Lower lobe of right lung (tissue), 2 donors: ENCODE measurements at regions not wholly inside any gene's neighbourhood (a gene's known extent, or its start where the extent isn't known, plus 50 kb on each side); places are given as distances from the start of the nearest gene placed in this dataset.
"Not testable (repeated sequence)": the region's sequence is repeated elsewhere in the genome, so short reads cannot be mapped to it uniquely, and the experiment has no call there.

Experiments
- ATAC-seq, 2 donors: fragments of 200-7000 bp; cut with Tn5 transposase; one replicate each; pipeline ENCODE4 v1.9.1; 2020 to 2022; ENCODE audit warnings: mild to moderate bottlenecking in 2 of 2, moderate library complexity in 2 of 2
- DNase-seq: peaks from one replicate; pipeline ENCODE4 v3.0.0-alpha.2; 2020
- H3K27ac ChIP-seq: fragments of 200-600 bp; one replicate; pipeline ENCODE4 v1.8.0; 2022
- H3K27me3 ChIP-seq: fragments of 200-600 bp; one replicate; pipeline ENCODE4 v1.8.0; 2022; ENCODE audit warnings: low read depth
- H3K36me3 ChIP-seq: fragments of 200-600 bp; one replicate; pipeline ENCODE4 v1.8.0; 2022; ENCODE audit warnings: mild to moderate bottlenecking
- H3K4me1 ChIP-seq: fragments of 200-600 bp; one replicate; pipeline ENCODE4 v1.8.0; 2022
- H3K4me3 ChIP-seq: fragments of 200-600 bp; one replicate; pipeline ENCODE4 v1.8.0; 2022; ENCODE audit warnings: mild to moderate bottlenecking
- H3K9me3 ChIP-seq: fragments of 200-600 bp; one replicate; pipeline ENCODE4 v1.8.0; 2022
- intact Hi-C: fragments of 100-400 bp; cut with DNase I; formaldehyde crosslinking; loops from one replicate; pipeline ENCODE4 v1.11.0; 2022
- TF ChIP-seq, protein P1 (sequence below): fragments of 200-600 bp; IDR thresholded peaks from one replicate; pipeline ENCODE4 v1.8.0; 2022; ENCODE audit warnings: antibody characterized with exemption, mild to moderate bottlenecking
- donor health status: DM: no; HTN: yes; CAD: no; lungs with severe emphysema.

DNA sequence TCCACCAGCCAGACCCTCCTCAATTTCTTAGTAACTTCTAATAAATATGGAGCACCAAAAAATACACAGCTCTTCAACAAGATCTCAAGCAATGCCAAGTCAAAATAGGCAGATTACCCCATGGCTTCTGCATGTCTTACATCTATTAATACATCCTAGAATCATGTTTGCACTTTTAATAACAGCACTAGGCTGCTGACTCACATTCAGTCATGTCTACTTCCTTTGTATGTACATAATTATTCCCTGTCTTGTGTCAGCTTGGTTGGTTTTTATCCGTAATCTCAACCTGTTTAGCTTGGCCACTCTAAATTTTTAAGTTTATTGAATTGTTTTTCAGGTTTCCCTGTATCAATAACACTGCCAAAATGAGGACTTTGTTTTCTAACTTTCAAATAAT, 420.1 kb upstream of the ACVR2A start:
- ATAC-seq: no peak
- Histone ChIP-seq H3K27me3 (no peaks in the 10 kb centered on the region), H3K36me3 (no peaks in the 10 kb centered on the region), H3K4me1 (no peaks in the 10 kb centered on the region), H3K9me3 (no peaks in the 10 kb centered on the region), H3K27ac (no peak overlapping the region), H3K4me3 (no peak overlapping the region)
- intact Hi-C loops: no loop called here
- DNase-seq: no peak
- TF ChIP-seq, protein P1, sequence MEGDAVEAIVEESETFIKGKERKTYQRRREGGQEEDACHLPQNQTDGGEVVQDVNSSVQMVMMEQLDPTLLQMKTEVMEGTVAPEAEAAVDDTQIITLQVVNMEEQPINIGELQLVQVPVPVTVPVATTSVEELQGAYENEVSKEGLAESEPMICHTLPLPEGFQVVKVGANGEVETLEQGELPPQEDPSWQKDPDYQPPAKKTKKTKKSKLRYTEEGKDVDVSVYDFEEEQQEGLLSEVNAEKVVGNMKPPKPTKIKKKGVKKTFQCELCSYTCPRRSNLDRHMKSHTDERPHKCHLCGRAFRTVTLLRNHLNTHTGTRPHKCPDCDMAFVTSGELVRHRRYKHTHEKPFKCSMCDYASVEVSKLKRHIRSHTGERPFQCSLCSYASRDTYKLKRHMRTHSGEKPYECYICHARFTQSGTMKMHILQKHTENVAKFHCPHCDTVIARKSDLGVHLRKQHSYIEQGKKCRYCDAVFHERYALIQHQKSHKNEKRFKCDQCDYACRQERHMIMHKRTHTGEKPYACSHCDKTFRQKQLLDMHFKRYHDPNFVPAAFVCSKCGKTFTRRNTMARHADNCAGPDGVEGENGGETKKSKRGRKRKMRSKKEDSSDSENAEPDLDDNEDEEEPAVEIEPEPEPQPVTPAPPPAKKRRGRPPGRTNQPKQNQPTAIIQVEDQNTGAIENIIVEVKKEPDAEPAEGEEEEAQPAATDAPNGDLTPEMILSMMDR: no peak

DNA sequence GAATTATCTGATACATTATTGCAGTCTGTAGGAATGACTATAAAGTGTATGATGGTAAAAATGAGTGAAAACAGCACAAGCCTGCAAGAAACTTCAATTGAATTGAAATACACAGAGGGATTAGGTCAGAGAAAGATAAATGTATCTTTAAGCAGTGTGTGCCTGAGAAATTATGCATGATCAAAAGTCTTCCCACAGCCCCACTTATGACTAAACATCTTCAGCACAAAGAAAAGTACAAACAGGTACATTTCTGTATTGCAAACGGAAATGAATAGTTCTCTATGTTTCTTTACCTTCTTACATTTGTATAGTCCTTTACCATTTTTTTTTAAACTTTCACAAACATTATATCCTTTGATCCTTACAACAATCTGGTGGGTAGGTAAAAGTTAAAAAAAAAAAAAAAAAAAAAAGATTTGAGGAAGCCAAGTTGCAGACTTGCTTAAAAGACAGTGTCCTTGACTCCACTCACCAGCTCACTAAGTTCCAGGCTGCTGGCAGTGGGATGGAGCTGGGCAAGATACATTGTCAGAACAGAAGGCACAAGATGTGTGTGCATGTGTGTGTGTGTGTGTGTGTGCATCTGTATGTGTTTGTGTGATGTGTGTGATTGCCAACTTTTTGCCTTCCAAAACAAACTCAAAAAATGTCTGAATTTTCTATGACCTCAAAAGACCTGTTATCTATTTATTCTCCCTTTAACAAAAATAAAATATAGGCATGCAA, 423.7 kb upstream of the ACVR2A start:
- H3K27ac ChIP-seq: no peak overlapping the region
- no peaks in the 10 kb centered on the region for H3K9me3 ChIP-seq
- H3K4me1 ChIP-seq: no peaks in the 10 kb centered on the region
- intact Hi-C loops: no loop called here
- no peaks in the 10 kb centered on the region for H3K36me3 ChIP-seq
- H3K27me3 ChIP-seq: no peaks in the 10 kb centered on the region
- TF ChIP-seq, protein P1: no peak
- no peak for ATAC-seq
- H3K4me3 ChIP-seq: no peak overlapping the region
- no peak for DNase-seq

DNA sequence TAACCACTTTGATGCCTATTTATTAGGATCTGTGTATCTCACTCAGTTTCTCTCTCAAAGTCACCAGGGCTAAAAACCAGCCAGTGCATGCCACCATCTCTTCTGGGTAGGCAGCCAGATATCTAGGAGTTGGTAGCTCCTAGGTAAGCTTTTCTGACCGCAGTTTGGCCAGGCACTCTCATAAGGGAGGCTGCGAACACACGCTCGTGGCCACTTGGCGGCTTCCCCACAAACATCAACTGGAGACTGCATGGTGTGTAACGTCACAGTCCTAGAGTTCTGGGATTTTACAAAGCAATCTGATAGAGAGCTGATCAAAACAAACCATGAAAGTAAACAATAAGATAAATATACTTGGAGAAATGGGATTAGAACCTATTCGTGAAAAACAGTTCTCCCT, 424.3 kb upstream of the ACVR2A start:
- intact Hi-C loops: no loop called here
- TF ChIP-seq, protein P1: no peak
- DNase-seq: no peak
- Histone ChIP-seq H3K9me3 (no peaks in the 10 kb centered on the region), H3K36me3 (no peaks in the 10 kb centered on the region), H3K27me3 (no peaks in the 10 kb centered on the region), H3K4me3 (no peak overlapping the region), H3K27ac (no peak overlapping the region), H3K4me1 (no peaks in the 10 kb centered on the region)
- ATAC-seq: no peak

DNA sequence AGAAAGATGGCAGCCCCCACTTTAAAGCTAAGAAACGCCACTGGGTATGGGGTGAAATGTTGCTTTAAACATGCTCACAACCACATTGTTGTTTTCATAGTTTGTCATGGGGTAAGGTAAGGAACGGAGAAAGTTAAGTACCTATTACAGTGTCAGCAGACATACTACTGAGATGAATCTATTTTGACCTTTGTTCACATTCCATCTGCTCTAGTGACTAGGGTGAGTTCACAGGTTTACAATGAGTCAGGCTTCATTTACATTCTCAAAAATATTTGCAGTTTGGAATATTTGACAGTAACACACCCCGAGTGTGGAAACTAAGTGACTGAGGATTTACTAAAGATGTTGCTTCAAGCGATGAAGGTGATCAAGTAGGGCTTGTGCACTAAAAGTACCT, 428.7 kb upstream of the ACVR2A start:
- TF ChIP-seq, protein P1: no peak
- Histone ChIP-seq H3K36me3 (no peaks in the 10 kb centered on the region), H3K27ac (no peak overlapping the region), H3K27me3 (no peaks in the 10 kb centered on the region), H3K9me3 (no peaks in the 10 kb centered on the region), H3K4me1 (no peaks in the 10 kb centered on the region), H3K4me3 (no peak overlapping the region)
- intact Hi-C loops: no loop called here
- ATAC-seq (no peak), DNase-seq (no peak)

DNA sequence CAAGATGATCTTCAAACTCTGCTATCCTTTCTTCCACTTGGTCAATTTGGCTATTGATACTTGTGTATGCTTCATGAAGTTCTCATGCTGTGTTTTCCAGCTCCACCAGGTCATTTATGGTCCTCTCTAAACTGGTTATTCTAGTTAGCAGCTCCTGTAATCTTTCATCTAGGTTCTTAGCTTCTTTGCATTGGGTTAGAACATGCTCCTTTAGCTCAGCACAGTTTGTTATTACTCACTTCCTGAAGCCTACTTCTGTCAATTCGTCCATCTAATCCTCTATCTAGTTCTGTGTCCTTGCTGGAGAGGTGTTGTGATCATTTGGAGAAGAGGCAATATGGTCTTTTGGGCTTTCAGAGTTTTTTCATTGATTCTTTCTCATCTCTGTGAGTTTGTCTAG, 430.2 kb upstream of the ACVR2A start:
- H3K4me3 ChIP-seq, H3K27ac ChIP-seq, ATAC-seq, H3K27me3 ChIP-seq, H3K4me1 ChIP-seq, H3K9me3 ChIP-seq, DNase-seq, intact Hi-C loops, H3K36me3 ChIP-seq: not testable (repeated sequence)

DNA sequence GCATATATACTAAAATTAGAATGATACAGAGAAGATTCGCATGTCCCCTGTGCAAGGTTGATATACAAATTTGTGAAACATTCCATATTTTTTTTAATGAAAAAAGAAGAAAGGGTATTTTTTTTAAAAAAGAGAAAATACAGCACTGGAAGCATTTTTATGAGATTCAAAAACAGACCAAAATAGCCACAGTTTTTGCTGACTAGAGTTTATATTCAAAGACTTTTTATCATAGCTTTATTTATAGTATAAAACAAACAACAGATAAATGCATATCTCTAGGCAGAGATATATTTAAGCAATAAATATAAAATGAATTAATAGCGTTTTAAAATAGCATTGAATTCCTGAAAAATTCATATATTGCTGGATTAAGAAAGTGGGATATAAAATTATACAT, 436.5 kb upstream of the ACVR2A start:
- TF ChIP-seq, protein P1: no peak
- no peaks in the 10 kb centered on the region for H3K36me3 ChIP-seq
- H3K27me3 ChIP-seq: no peaks in the 10 kb centered on the region
- no peak overlapping the region for H3K4me3 ChIP-seq
- no peak overlapping the region for H3K27ac ChIP-seq
- DNase-seq (no peak), ATAC-seq (no peak)
- H3K4me1 ChIP-seq: no peaks in the 10 kb centered on the region
- no peaks in the 10 kb centered on the region for H3K9me3 ChIP-seq
- intact Hi-C loops: no loop called here
